Adrenal gland (tissue), 5 donors: ENCODE measurements at regions not wholly inside any gene's neighbourhood (a gene's known extent, or its start where the extent isn't known, plus 50 kb on each side); places are given as distances from the start of the nearest gene placed in this dataset.

Experiments used
- CTCF ChIP-seq, 6 experiments: fragments of 450-650 bp in 4 of 6; fragments of 200-600 bp in 2 of 6; sonication (generic) in 1 of 6; IDR thresholded peaks; 1 replicate in 5 of 6; 2 replicates in 1 of 6; pipeline versions ENCODE4 v1.5.1 to v1.8.0; 2016 to 2021; ENCODE audit warnings: antibody characterized with exemption in 6 of 6, mild to moderate bottlenecking in 2 of 6, moderate library complexity in 1 of 6
- POLR2A ChIP-seq, 2 donors: fragments of 450-650 bp; IDR thresholded peaks; one replicate each; pipeline ENCODE4 v1.6.1; 2017; ENCODE audit warnings: antibody characterized with exemption in 2 of 2, mild to moderate bottlenecking in 2 of 2, moderate library complexity in 1 of 2
- donor health status: DM: no; HTN: no; CAD: no.

- TF ChIP-seq CTCF (IDR thresholded peaks at IDR 0.05), result no peak
- no peak for TF ChIP-seq POLR2A (IDR thresholded peaks at IDR 0.05)
Observed at GRCh38 chr4:169854090-169854489, 96.3 kb upstream of the HPF1 start.
